Sigmoid colon (tissue), 6 donors: ENCODE measurements at regions not wholly inside any gene's neighbourhood (a gene's known extent, or its start where the extent isn't known, plus 50 kb on each side); places are given as distances from the start of the nearest gene placed in this dataset.
A peak's percentile ranks its signal among the peaks of the same experiment; 100 is the strongest.

Source experiments
- DNase-seq: peaks from one replicate; pipeline ENCODE4 v3.0.0-alpha.2; 2019
- H3K27ac ChIP-seq, 4 donors: fragments of 200-600 bp; sonication (generic); one replicate each; pipeline ENCODE4 v1.5.1; 2016 to 2019; ENCODE audit warnings: mild to moderate bottlenecking in 1 of 4
- H3K27me3 ChIP-seq, 3 donors: fragments of 200-600 bp; sonication (generic); one replicate each; pipeline ENCODE4 v1.5.1; 2019; ENCODE audit warnings: mild to moderate bottlenecking in 1 of 3
- H3K36me3 ChIP-seq, 4 donors: fragments of 200-600 bp; sonication (generic); one replicate each; pipeline ENCODE4 v1.5.1; 2016 to 2019
- H3K4me1 ChIP-seq, 4 donors: fragments of 200-600 bp; sonication (generic); one replicate each; pipeline ENCODE4 v1.5.1; 2017 to 2019
- H3K4me3 ChIP-seq, 4 donors: fragments of 200-600 bp; sonication (generic); one replicate each; pipeline ENCODE4 v1.5.1; 2017 to 2019; ENCODE audit warnings: mild to moderate bottlenecking in 2 of 4, moderate library complexity in 1 of 4
- H3K9me3 ChIP-seq, 4 donors: fragments of 200-600 bp in 3 of 4; sonication (generic) in 3 of 4; one replicate each; pipeline versions ENCODE4 v1.5.1 to v1.6.1; 2013 to 2019
- EP300 ChIP-seq, 4 donors: sonication (generic); formaldehyde crosslinking; IDR thresholded peaks; one replicate each; pipeline ENCODE4 v1.6.1; 2017; ENCODE audit warnings: antibody characterized with exemption in 4 of 4
- POLR2A ChIP-seq, 2 donors: fragments of 450-650 bp; IDR thresholded peaks; one replicate each; pipeline ENCODE4 v1.6.1; 2016; ENCODE audit warnings: antibody characterized with exemption in 2 of 2, mild to moderate bottlenecking in 2 of 2, moderate library complexity in 2 of 2
- POLR2AphosphoS5 ChIP-seq, 4 donors: sonication (generic); formaldehyde crosslinking; IDR thresholded peaks; one replicate each; pipeline ENCODE4 v1.6.1; 2017; ENCODE audit warnings: antibody characterized with exemption in 4 of 4
- WGBS, 2 donors: extraction: QIAGEN DNeasy Blood & Tissue Kit; methylation state at CpG; one replicate each; pipeline ENCODE4 v1.1.7; 2013; 5-methylcytosine and 5-hydroxymethylcytosine counted together
- intact Hi-C: fragments of 100-400 bp; cut with DNase I; formaldehyde crosslinking; loops from one replicate; pipeline ENCODE4 v1.15.1; 2023
- TF ChIP-seq, protein P1 (sequence below), 4 experiments: fragments of 450-650 bp in 3 of 4; fragments of 200-600 bp in 1 of 4; IDR thresholded peaks; one replicate each; pipeline ENCODE4 v1.5.1; 2016 to 2019; ENCODE audit warnings: antibody characterized with exemption in 4 of 4, mild to moderate bottlenecking in 3 of 4, moderate library complexity in 2 of 4
- donor health status: healthy with polysubstance abuse.
- donor health status: healthy.

DNA sequence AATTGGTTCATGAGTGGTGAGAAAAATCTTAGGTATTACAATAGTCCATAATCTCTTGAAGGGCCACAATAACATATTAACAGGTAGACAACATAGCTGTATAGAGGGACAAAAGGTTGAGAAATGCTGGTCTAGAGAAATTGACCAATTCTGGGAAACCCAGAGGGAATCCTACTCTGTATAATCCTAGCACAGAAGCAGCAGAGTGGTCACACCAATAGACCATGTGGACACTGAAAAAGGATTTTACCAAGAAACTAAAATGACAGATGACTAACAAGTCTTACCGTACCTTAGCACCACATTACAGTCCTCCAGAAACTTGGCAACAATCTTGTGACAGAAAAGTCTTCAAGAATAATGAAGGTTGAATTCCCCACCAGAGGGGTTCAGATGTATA, 169.1 kb upstream of the PCDH18 start:
- DNase-seq, result no peak
- Histone ChIP-seq H3K36me3 (no peaks in the 10 kb centered on the region), H3K4me3 (no peak overlapping the region), H3K9me3 (no peaks in the 10 kb centered on the region), H3K27ac (peak overlapping the region in 2 of 4 donors; percentile 25 to 35), H3K4me1 (peaks cover 0 to 62% (median 37%) of the 10 kb centered on the region in 4 donors), H3K27me3 (no peaks in the 10 kb centered on the region)
- WGBS, 2 donors, result 91% methylated on average over 1 of the region's 1 CpG
- intact Hi-C loops, result loop anchor here (5.0 to 10.0 kb wide), 3 partner anchors 39 to 169 kb away; partner anchors contain the start of gene PCDH18
- TF ChIP-seq EP300 (IDR thresholded peaks at IDR 0.05), result no peak
- TF ChIP-seq POLR2A (IDR thresholded peaks at IDR 0.05), result no peak
- TF ChIP-seq, protein P1, sequence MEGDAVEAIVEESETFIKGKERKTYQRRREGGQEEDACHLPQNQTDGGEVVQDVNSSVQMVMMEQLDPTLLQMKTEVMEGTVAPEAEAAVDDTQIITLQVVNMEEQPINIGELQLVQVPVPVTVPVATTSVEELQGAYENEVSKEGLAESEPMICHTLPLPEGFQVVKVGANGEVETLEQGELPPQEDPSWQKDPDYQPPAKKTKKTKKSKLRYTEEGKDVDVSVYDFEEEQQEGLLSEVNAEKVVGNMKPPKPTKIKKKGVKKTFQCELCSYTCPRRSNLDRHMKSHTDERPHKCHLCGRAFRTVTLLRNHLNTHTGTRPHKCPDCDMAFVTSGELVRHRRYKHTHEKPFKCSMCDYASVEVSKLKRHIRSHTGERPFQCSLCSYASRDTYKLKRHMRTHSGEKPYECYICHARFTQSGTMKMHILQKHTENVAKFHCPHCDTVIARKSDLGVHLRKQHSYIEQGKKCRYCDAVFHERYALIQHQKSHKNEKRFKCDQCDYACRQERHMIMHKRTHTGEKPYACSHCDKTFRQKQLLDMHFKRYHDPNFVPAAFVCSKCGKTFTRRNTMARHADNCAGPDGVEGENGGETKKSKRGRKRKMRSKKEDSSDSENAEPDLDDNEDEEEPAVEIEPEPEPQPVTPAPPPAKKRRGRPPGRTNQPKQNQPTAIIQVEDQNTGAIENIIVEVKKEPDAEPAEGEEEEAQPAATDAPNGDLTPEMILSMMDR (IDR thresholded peaks at IDR 0.05), result no peak
- TF ChIP-seq POLR2AphosphoS5 (IDR thresholded peaks at IDR 0.05), result no peak

DNA sequence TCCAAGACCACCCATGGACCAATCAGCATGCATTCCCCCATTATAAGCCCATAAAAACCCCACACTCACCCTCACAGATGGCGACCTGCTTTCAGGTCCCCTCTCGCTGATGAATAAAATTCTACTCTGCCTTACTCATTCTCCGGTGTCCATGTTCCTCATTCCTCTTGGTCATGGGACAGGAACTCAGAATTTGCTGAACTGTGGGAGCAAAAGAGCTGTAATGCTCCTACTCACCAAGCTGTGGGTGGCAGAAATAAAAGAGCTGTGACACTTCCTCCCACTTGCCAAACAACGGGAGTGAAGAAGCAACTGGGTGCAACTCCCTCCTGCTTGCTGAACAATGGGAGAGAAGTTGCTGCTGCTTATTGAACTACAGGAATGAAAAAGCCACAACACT, 168.5 kb upstream of the PCDH18 start:
- no peak for DNase-seq
- Histone ChIP-seq H3K36me3 (no peaks in the 10 kb centered on the region), H3K4me3 (no peak overlapping the region), H3K27me3 (no peaks in the 10 kb centered on the region), H3K9me3 (no peaks in the 10 kb centered on the region), H3K4me1 (peaks cover 0 to 56% (median 30%) of the 10 kb centered on the region in 4 donors), H3K27ac (peak overlapping the region; percentile 22 to 54 (median 30))
- WGBS, 2 donors, result 86 to 91% methylated on average over 4 of the region's 4 CpGs
- intact Hi-C loops, result loop anchor here (5.0 to 10.0 kb wide), 3 partner anchors 38 to 168 kb away; partner anchors contain the start of gene PCDH18
- TF ChIP-seq EP300 (IDR thresholded peaks at IDR 0.05), result no peak
- no peak for TF ChIP-seq POLR2A (IDR thresholded peaks at IDR 0.05)
- no peak for TF ChIP-seq POLR2AphosphoS5 (IDR thresholded peaks at IDR 0.05)
- TF ChIP-seq, protein P1 (IDR thresholded peaks at IDR 0.05), result no peak

DNA sequence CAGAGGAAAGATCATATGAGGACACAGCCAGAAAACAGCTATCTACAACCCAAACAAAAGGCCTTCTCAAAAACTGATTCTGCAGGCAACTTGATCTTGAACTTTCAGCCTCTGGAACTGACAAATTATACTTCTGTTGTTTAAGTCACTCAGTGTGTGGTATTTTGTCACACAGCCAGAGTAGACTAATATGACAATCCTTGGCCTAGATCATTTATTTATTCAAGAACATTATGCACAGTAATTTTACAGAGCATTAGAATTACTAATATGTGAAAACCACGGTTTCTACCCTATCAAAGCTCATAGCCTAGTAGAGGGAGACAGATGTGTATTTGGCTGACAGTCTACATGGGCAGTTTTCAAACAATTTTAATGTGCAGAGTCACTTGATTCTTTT, 167.8 kb upstream of the PCDH18 start:
- TF ChIP-seq POLR2AphosphoS5 (IDR thresholded peaks at IDR 0.05) (no peak), POLR2A (IDR thresholded peaks at IDR 0.05) (no peak), EP300 (IDR thresholded peaks at IDR 0.05) (no peak)
- TF ChIP-seq, protein P1 (IDR thresholded peaks at IDR 0.05), result no peak
- peak overlapping the region; percentile 22 to 54 (median 30) for H3K27ac ChIP-seq
- H3K36me3 ChIP-seq, result no peaks in the 10 kb centered on the region
- 24 to 63% methylated on average over 1 of the region's 1 CpG for WGBS, 2 donors
- H3K27me3 ChIP-seq, result no peaks in the 10 kb centered on the region
- DNase-seq, result no peak
- intact Hi-C loops, result loop anchor here (5.0 to 10.0 kb wide), 3 partner anchors 38 to 168 kb away; partner anchors contain the start of gene PCDH18
- no peaks in the 10 kb centered on the region for H3K9me3 ChIP-seq
- peaks cover 0 to 56% (median 27%) of the 10 kb centered on the region in 4 donors for H3K4me1 ChIP-seq
- no peak overlapping the region for H3K4me3 ChIP-seq

DNA sequence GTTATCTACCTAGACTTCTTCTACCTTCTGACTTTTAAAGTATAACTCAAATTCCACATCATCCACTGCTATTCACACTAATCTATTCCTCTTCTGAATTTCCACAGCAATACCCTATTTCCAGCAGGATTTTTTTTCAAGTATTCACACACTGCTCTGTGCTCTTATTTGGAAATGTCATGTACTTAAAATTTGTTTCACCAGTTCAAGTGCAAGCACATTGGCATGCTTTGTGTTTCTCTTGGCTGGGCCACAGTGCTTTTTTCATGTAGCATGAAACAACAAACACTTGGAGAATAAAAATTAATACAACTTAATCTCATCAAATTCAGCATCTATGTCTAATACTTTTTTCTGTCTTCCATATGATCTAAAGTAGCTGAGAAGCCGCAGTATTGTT, 161.8 kb upstream of the PCDH18 start:
- WGBS, 2 donors, result 90% methylated on average over 1 of the region's 1 CpG
- TF ChIP-seq POLR2A (IDR thresholded peaks at IDR 0.05) (no peak), EP300 (IDR thresholded peaks at IDR 0.05) (no peak), POLR2AphosphoS5 (IDR thresholded peaks at IDR 0.05) (no peak)
- TF ChIP-seq, protein P1 (IDR thresholded peaks at IDR 0.05), result no peak

DNA sequence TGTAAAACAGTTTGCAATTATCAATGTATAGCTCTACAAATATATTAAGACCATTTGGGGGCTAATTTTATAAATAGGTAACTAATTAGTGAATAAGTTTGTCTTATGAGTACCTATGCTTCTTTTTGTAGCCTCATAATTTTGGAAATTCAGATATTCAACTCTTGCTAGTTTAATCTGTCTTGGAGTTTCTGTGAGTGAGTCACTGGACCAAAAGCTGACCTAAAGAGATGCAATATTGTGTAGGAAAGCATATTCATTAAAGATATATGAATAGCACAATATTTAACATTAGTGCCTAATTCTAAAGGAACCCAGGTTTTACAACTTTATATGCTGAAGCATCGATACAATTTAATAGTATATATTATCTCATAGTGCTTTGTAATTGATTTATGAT, 161.3 kb upstream of the PCDH18 start:
- H3K4me3 ChIP-seq, result no peak overlapping the region
- peaks cover 0 to 40% (median 11%) of the 10 kb centered on the region in 4 donors for H3K4me1 ChIP-seq
- 65 to 90% methylated on average over 1 of the region's 1 CpG for WGBS, 2 donors
- no peaks in the 10 kb centered on the region for H3K27me3 ChIP-seq
- TF ChIP-seq POLR2A (IDR thresholded peaks at IDR 0.05), result no peak
- TF ChIP-seq EP300 (IDR thresholded peaks at IDR 0.05), result no peak
- no peak for TF ChIP-seq POLR2AphosphoS5 (IDR thresholded peaks at IDR 0.05)
- TF ChIP-seq, protein P1 (IDR thresholded peaks at IDR 0.05), result no peak
- peak overlapping the region in 2 of 4 donors; percentile 21 to 30 for H3K27ac ChIP-seq
- no peaks in the 10 kb centered on the region for H3K36me3 ChIP-seq
- intact Hi-C loops, result no loop called here
- DNase-seq, result no peak
- H3K9me3 ChIP-seq, result no peaks in the 10 kb centered on the region

More for the DNA sequence above, 161.8 kb upstream of the PCDH18 start:
- Histone ChIP-seq H3K27me3 (no peaks in the 10 kb centered on the region), H3K4me1 (peaks cover 0 to 40% (median 11%) of the 10 kb centered on the region in 4 donors), H3K9me3 (no peaks in the 10 kb centered on the region), H3K4me3 (no peak overlapping the region), H3K36me3 (no peaks in the 10 kb centered on the region), H3K27ac (peak overlapping the region in 2 of 4 donors; percentile 21 to 30)
- no peak for DNase-seq
- intact Hi-C loops, result no loop called here
